Prostate gland (tissue), 2 donors: ENCODE measurements at regions not wholly inside any gene's neighbourhood (a gene's known extent, or its start where the extent isn't known, plus 50 kb on each side); places are given as distances from the start of the nearest gene placed in this dataset.

Source experiments
- DNase-seq: peaks from one replicate; pipeline ENCODE4 v3.0.0-alpha.2; 2019; ENCODE audit warnings: low spot score
- H3K27ac ChIP-seq, 2 donors: fragments of 200-600 bp; sonication (generic); 2 replicates each; pipeline ENCODE4 v1.5.1; 2017 to 2019
- H3K27me3 ChIP-seq: fragments of 200-600 bp; sonication (generic); replicated peaks from 2 replicates; pipeline ENCODE4 v1.5.1; 2019; ENCODE audit not compliant: insufficient read depth
- H3K36me3 ChIP-seq, 2 donors: fragments of 200-600 bp; sonication (generic); 1 replicate in 1 of 2; 2 replicates in 1 of 2; pipeline versions ENCODE4 v1.5.1 to v1.8.1; 2017 to 2019
- H3K4me1 ChIP-seq: fragments of 200-600 bp; sonication (generic); replicated peaks from 2 replicates; pipeline ENCODE4 v1.5.1; 2019
- H3K4me3 ChIP-seq, 2 donors: fragments of 200-600 bp; sonication (generic); 2 replicates each; pipeline ENCODE4 v1.5.1; 2017 to 2019
- H3K9me3 ChIP-seq: fragments of 200-600 bp; sonication (generic); 2 replicates; pipeline ENCODE4 v1.5.1; 2017
- POLR2A ChIP-seq: fragments of 450-650 bp; IDR thresholded peaks from one replicate; pipeline ENCODE4 v1.6.1; 2016; ENCODE audit warnings: antibody characterized with exemption, mild to moderate bottlenecking
- POLR2AphosphoS5 ChIP-seq: sonication (generic); formaldehyde crosslinking; IDR thresholded peaks from one replicate; pipeline ENCODE4 v1.6.1; 2017; ENCODE audit warnings: antibody characterized with exemption
- WGBS: methylation state at CpG from one replicate; pipeline ENCODE4 v1.1.5; 2018; 5-methylcytosine and 5-hydroxymethylcytosine counted together
- intact Hi-C: fragments of 100-400 bp; cut with DNase I; formaldehyde crosslinking; loops from one replicate; pipeline ENCODE4 v1.14.2; 2022
- TF ChIP-seq, protein P1 (sequence below), 4 experiments: fragments of 200-600 bp in 2 of 4; fragments of 450-650 bp in 2 of 4; sonication (generic) in 2 of 4; IDR thresholded peaks; 1 replicate in 3 of 4; 2 replicates in 1 of 4; pipeline ENCODE4 v1.5.1; 2016 to 2019; ENCODE audit warnings: antibody characterized with exemption in 4 of 4, mild to moderate bottlenecking in 2 of 4, moderate library complexity in 2 of 4

DNA sequence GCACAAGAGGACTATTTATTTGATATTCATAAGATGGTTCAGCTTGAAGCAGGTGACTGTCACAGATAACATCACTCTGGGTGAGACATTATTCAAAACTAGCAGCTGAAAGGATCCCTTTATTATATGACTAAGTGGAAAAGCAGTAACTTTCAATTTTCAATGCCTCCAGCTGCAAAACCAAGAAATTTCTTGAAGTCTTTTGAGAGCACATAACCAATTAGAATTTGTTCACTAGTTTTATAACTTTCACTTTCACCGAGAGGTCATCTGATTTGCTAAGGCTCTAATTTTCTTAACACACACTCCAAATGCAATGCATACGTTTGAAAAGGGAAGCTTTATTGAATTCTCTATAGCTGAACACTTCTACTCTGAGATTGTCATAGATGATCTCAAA, 88.6 kb upstream of the KLF14 start:
- Histone ChIP-seq H3K4me1 (no peaks in the 10 kb centered on the region), H3K27me3 (no peaks in the 10 kb centered on the region), H3K4me3 (no peak overlapping the region), H3K9me3 (no peaks in the 10 kb centered on the region), H3K36me3 (no peaks in the 10 kb centered on the region), H3K27ac (no peak overlapping the region)
- TF ChIP-seq POLR2AphosphoS5 (no peak), POLR2A (no peak)
- TF ChIP-seq, protein P1, sequence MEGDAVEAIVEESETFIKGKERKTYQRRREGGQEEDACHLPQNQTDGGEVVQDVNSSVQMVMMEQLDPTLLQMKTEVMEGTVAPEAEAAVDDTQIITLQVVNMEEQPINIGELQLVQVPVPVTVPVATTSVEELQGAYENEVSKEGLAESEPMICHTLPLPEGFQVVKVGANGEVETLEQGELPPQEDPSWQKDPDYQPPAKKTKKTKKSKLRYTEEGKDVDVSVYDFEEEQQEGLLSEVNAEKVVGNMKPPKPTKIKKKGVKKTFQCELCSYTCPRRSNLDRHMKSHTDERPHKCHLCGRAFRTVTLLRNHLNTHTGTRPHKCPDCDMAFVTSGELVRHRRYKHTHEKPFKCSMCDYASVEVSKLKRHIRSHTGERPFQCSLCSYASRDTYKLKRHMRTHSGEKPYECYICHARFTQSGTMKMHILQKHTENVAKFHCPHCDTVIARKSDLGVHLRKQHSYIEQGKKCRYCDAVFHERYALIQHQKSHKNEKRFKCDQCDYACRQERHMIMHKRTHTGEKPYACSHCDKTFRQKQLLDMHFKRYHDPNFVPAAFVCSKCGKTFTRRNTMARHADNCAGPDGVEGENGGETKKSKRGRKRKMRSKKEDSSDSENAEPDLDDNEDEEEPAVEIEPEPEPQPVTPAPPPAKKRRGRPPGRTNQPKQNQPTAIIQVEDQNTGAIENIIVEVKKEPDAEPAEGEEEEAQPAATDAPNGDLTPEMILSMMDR (IDR thresholded peaks at IDR 0.05) = no peak
- 50% methylated on average over 2 of the region's 2 CpGs for WGBS
- intact Hi-C loops = no loop called here
- DNase-seq = no peak

DNA sequence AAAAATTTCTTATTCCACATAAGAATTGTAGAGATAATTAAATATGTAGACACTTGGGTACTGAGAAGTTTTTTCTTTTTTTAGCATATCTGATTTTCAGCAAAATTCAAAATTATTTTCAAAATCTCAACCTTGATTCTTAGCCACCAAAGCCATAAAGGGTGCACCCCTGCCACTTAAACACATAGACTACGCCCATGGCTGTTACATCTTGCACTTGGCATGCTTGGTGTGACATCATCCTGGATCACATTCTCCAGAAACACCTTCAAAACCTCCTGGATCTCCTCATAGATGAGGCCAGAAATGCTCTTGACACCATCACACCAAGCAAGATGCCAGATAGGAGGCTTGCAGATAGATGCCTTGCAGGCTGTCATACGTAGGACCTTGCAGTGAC, 89.1 kb upstream of the KLF14 start:
- no peaks in the 10 kb centered on the region for H3K36me3 ChIP-seq
- intact Hi-C loops = no loop called here
- no peak for TF ChIP-seq POLR2A
- TF ChIP-seq, protein P1 (IDR thresholded peaks at IDR 0.05) = no peak
- no peak for TF ChIP-seq POLR2AphosphoS5
- 77% methylated on average over 2 of the region's 2 CpGs for WGBS
- no peaks in the 10 kb centered on the region for H3K4me1 ChIP-seq
- H3K9me3 ChIP-seq = no peaks in the 10 kb centered on the region
- no peak for DNase-seq
- H3K27me3 ChIP-seq = no peaks in the 10 kb centered on the region
- no peak overlapping the region for H3K27ac ChIP-seq
- no peak overlapping the region for H3K4me3 ChIP-seq

DNA sequence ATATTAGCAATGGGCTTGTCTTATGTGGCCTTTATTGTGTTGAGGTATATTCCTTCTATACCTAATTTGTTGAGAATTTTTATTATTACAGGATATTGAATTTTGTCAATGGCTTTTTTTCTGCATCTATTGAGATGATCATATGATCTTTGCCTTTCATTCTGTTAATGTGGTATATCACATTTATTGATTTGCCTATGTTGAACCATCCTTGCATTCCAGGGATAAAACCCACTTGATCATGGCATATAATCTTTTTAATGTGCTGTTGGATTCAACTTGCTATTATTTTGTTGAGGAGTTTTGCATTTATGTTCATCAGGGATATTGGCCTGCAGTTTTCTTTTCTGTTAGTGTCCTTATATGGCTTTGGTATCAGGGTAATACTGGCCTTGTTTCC, 91.8 kb upstream of the KLF14 start:
- Histone ChIP-seq H3K9me3 (no peaks in the 10 kb centered on the region), H3K27ac (no peak overlapping the region), H3K4me3 (no peak overlapping the region), H3K4me1 (no peaks in the 10 kb centered on the region), H3K36me3 (no peaks in the 10 kb centered on the region), H3K27me3 (no peaks in the 10 kb centered on the region)
- intact Hi-C loops = no loop called here
- no peak for DNase-seq
- TF ChIP-seq POLR2AphosphoS5 (no peak), POLR2A (no peak)
- TF ChIP-seq, protein P1 (IDR thresholded peaks at IDR 0.05) = no peak

DNA sequence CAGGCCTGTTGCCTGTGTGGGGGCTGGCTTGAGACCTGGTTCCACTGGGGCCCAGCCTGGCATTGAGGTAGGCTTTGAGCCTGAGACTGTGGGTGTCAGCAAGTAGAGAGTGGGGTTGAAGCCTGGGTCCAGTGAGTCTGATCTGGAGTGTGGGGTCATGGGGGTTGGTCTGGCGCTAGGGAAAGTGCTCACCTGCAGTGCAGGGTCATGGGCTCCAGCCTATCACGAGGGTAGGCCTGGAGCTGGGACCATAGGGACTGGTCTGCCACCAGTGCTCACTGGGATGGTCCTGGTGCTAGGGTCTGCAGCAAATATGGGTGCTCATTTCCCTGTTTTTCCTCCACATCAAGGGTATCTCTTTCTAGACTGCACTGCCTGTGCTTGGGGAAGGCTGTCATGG, 95.4 kb upstream of the KLF14 start:
- no peaks in the 10 kb centered on the region for H3K27me3 ChIP-seq
- no peak overlapping the region for H3K4me3 ChIP-seq
- H3K9me3 ChIP-seq = no peaks in the 10 kb centered on the region
- no peak overlapping the region for H3K27ac ChIP-seq
- no peak for DNase-seq
- 86% methylated on average over 2 of the region's 2 CpGs for WGBS
- intact Hi-C loops = no loop called here
- TF ChIP-seq, protein P1 (IDR thresholded peaks at IDR 0.05) = no peak
- TF ChIP-seq POLR2AphosphoS5 = no peak
- TF ChIP-seq POLR2A = no peak
- H3K36me3 ChIP-seq = no peaks in the 10 kb centered on the region
- no peaks in the 10 kb centered on the region for H3K4me1 ChIP-seq

DNA sequence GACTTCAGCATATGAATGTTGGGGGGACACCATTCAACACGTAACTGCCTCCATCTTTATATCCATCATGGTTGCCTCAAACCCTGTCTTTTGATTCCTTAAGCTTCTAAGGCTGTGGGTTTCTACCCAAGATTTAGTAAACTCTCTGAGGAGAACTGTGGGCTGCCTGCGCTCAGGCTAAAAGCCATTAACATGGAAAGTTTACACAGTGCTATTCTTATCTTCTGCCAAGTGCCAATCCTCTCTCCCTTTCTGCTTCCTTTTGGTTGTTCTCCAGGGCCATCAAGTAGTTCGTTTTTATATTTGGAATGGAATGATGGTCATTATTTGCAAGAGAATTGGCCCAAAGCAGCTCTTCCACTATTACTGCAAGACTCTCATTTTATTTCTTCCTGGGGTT, 97.3 kb upstream of the KLF14 start:
- WGBS = 38% methylated on average over 3 of the region's 3 CpGs
- no peaks in the 10 kb centered on the region for H3K4me1 ChIP-seq
- no peak overlapping the region for H3K27ac ChIP-seq
- TF ChIP-seq, protein P1 (IDR thresholded peaks at IDR 0.05) = no peak
- TF ChIP-seq POLR2A = no peak
- no peak for TF ChIP-seq POLR2AphosphoS5
- H3K27me3 ChIP-seq = no peaks in the 10 kb centered on the region
- no peak overlapping the region for H3K4me3 ChIP-seq
- no peaks in the 10 kb centered on the region for H3K36me3 ChIP-seq
- no peaks in the 10 kb centered on the region for H3K9me3 ChIP-seq
- no peak for DNase-seq
- intact Hi-C loops = no loop called here
